ENCODE measurements at regions not wholly inside any gene's neighbourhood (a gene's known extent, or its start where the extent isn't known, plus 50 kb on each side); places are given as distances from the start of the nearest gene placed in this dataset.
A peak's percentile ranks its signal among the peaks of the same experiment; 100 is the strongest.

DNA sequence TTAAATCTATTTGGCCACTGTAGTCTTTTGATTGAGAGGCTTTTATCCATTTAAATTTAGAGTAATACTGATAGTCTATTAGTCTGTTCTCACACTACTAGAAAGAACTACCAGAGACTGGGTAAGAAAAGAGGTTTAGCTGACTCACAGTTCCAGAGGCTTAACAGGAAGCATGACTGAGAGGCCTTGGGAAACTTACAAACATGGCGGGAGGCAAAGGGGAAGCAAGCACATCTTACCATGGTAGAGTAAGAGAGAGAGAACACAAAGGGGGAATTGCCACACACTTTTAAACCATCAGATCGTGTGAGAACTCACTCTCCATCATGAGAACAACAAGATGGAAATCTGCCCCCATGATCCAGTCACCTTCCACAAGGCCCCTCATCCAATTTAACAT lies 410.9 kb downstream of the PDGFC start:
- DNase-seq (ENCODE audit: low read depth), result peak; percentile 31
- no peak overlapping the region for H3K4me3 ChIP-seq (replicated peaks; ENCODE audit: low read depth, low read length)
- TF ChIP-seq, protein P1, sequence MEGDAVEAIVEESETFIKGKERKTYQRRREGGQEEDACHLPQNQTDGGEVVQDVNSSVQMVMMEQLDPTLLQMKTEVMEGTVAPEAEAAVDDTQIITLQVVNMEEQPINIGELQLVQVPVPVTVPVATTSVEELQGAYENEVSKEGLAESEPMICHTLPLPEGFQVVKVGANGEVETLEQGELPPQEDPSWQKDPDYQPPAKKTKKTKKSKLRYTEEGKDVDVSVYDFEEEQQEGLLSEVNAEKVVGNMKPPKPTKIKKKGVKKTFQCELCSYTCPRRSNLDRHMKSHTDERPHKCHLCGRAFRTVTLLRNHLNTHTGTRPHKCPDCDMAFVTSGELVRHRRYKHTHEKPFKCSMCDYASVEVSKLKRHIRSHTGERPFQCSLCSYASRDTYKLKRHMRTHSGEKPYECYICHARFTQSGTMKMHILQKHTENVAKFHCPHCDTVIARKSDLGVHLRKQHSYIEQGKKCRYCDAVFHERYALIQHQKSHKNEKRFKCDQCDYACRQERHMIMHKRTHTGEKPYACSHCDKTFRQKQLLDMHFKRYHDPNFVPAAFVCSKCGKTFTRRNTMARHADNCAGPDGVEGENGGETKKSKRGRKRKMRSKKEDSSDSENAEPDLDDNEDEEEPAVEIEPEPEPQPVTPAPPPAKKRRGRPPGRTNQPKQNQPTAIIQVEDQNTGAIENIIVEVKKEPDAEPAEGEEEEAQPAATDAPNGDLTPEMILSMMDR (IDR thresholded peaks at IDR 0.05; ENCODE audit: low read length, missing control alignments), result no peak

DNA sequence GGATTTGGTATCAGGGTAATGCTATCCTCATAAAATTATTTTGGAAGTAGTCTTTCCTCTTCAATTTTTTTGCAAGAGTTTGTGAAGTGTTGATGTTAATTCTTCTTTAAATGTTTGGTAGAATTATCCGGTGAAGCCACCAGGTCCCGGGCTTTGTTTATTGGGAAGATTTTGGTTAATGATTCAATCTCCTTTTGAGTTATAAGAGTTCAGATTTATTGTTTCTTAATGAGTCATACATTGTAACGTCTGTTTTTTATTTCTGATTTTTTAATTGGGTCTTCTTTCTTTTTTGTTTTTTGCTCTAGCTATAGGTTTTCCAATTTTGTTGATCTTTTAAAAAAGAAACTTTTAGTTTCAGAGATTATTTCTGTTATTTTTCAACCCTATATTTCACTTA lies 412.3 kb downstream of the PDGFC start:
- no peak for DNase-seq (ENCODE audit: low read depth)
- no peak overlapping the region for H3K4me3 ChIP-seq (replicated peaks; ENCODE audit: low read depth, low read length)
- TF ChIP-seq, protein P1 (IDR thresholded peaks at IDR 0.05; ENCODE audit: low read length, missing control alignments), result no peak

GRCh38 chr4:156558373-156559025 lies 413.1 kb downstream of the PDGFC start:
- TF ChIP-seq, protein P1 (IDR thresholded peaks at IDR 0.05; ENCODE audit: low read length, missing control alignments), result no peak
- H3K4me3 ChIP-seq (replicated peaks; ENCODE audit: low read depth, low read length), result no peak overlapping the region
- no peak for DNase-seq (ENCODE audit: low read depth)

DNA sequence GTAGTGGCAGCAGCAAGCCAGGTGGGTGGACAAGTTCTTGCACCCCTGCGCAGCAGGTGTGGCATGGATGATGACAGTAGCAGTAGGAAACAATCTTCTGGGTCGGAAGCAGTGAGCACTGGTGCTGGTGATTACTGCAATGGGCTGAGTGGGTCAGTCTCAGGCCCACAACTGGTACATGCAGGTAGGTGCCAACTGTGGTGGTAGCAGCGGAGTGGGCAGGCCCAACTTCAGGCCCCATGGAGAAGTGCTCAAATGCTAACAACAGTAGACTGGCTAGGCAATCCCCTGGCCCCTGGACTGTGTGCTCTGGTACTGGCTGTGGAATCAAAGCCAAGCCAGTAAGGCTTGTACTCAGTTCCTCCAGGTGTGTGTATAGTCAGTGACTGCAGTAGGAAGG lies 413.7 kb downstream of the PDGFC start:
- DNase-seq (ENCODE audit: low read depth), result no peak
- no peak overlapping the region for H3K4me3 ChIP-seq (replicated peaks; ENCODE audit: low read depth, low read length)
- TF ChIP-seq, protein P1 (IDR thresholded peaks at IDR 0.05; ENCODE audit: low read length, missing control alignments), result no peak

GRCh38 chr4:156556336-156556735 lies 415.3 kb downstream of the PDGFC start:
- TF ChIP-seq, protein P1 (IDR thresholded peaks at IDR 0.05; ENCODE audit: low read length, missing control alignments), result no peak
- no peak for DNase-seq (ENCODE audit: low read depth)
- H3K4me3 ChIP-seq (replicated peaks; ENCODE audit: low read depth, low read length), result no peak overlapping the region

GRCh38 chr4:156553659-156554058 lies 417.9 kb downstream of the PDGFC start:
- H3K4me3 ChIP-seq (replicated peaks; ENCODE audit: low read depth, low read length), result no peak overlapping the region
- TF ChIP-seq, protein P1 (IDR thresholded peaks at IDR 0.05; ENCODE audit: low read length, missing control alignments), result no peak
- DNase-seq (ENCODE audit: low read depth), result no peak

- no peak overlapping the region for H3K4me3 ChIP-seq (replicated peaks; ENCODE audit: low read depth, low read length)
- DNase-seq (ENCODE audit: low read depth), result peak; percentile 11
- TF ChIP-seq, protein P1 (IDR thresholded peaks at IDR 0.05; ENCODE audit: low read length, missing control alignments), result no peak
These were observed 423.7 kb downstream of the PDGFC start for GRCh38 chr4:156547891-156548290.

Data from fibroblast of pulmonary artery (primary cell).